Astrocyte (in vitro differentiated cells and primary cell): ENCODE measurements at regions not wholly inside any gene's neighbourhood (a gene's known extent, or its start where the extent isn't known, plus 50 kb on each side); places are given as distances from the start of the nearest gene placed in this dataset.

Source experiments
- DNase-seq: peaks from one replicate; pipeline ENCODE4 v3.0.0-alpha.2; 2010; ENCODE audit warnings: low read depth
- FAIRE-seq: peaks from 2 replicates; lab custom pipeline; 2011; peaks lifted over from hg19 to GRCh38; lab: Jason Lieb, UNC
- H2AFZ ChIP-seq: 2 replicates; pipeline ENCODE4 v1.6.0; 2012; ENCODE audit warnings: low read depth, low read length, inconsistent platforms
- H3K27ac ChIP-seq: 2 replicates; pipeline ENCODE4 v1.5.1; 2011; ENCODE audit warnings: low read depth, low read length, inconsistent platforms
- H3K27me3 ChIP-seq: 2 replicates; pipeline ENCODE4 v1.6.0; 2011; ENCODE audit warnings: low read length, inconsistent platforms; ENCODE audit not compliant: insufficient read depth
- H3K36me3 ChIP-seq: 2 replicates; pipeline ENCODE4 v1.5.1; 2011; ENCODE audit warnings: low read length, inconsistent platforms; ENCODE audit not compliant: insufficient read depth
- H3K4me1 ChIP-seq: 2 replicates; pipeline ENCODE4 v1.5.1; 2011; ENCODE audit warnings: low read length, inconsistent platforms; ENCODE audit not compliant: insufficient read depth
- H3K4me2 ChIP-seq: 2 replicates; pipeline ENCODE4 v1.6.0; 2012; ENCODE audit warnings: low read length, inconsistent platforms
- H3K4me3 ChIP-seq: 2 replicates; pipeline ENCODE4 v1.5.1; 2011; ENCODE audit warnings: low read depth, mild to moderate bottlenecking, low read length, inconsistent platforms; ENCODE audit not compliant: insufficient read depth
- H3K79me2 ChIP-seq: 2 replicates; pipeline ENCODE4 v1.6.0; 2012; ENCODE audit warnings: mild to moderate bottlenecking, low read length, inconsistent platforms; ENCODE audit not compliant: insufficient read depth
- H3K9ac ChIP-seq: 2 replicates; pipeline ENCODE4 v1.6.0; 2012; ENCODE audit warnings: mild to moderate bottlenecking, low read length, inconsistent platforms
- H3K9me3 ChIP-seq: 2 replicates; pipeline ENCODE4 v1.5.1; 2012; ENCODE audit warnings: low read depth, mild to moderate bottlenecking, low read length, inconsistent platforms; ENCODE audit not compliant: insufficient read depth
- H4K20me1 ChIP-seq: 2 replicates; pipeline ENCODE4 v1.6.0; 2012; ENCODE audit warnings: low read length, inconsistent platforms; ENCODE audit not compliant: insufficient read depth
- H3K27ac Mint-ChIP-seq: one replicate; pipeline ENCODE4 v1.8.0; 2021; ENCODE audit warnings: mild to moderate bottlenecking, mixed read lengths; ENCODE audit not compliant: unreplicated experiment
- H3K27me3 Mint-ChIP-seq: one replicate; pipeline ENCODE4 v1.8.0; 2021; ENCODE audit warnings: low read depth, mixed read lengths; ENCODE audit not compliant: unreplicated experiment
- H3K36me3 Mint-ChIP-seq: one replicate; pipeline ENCODE4 v1.8.0; 2021; ENCODE audit warnings: low read depth, mixed read lengths; ENCODE audit not compliant: unreplicated experiment
- H3K4me1 Mint-ChIP-seq: one replicate; pipeline ENCODE4 v1.8.0; 2021; ENCODE audit warnings: low read depth, mixed read lengths; ENCODE audit not compliant: unreplicated experiment
- H3K4me3 Mint-ChIP-seq: one replicate; pipeline ENCODE4 v1.8.0; 2021; ENCODE audit warnings: mild to moderate bottlenecking, moderate library complexity, mixed read lengths; ENCODE audit not compliant: unreplicated experiment
- H3K9me3 Mint-ChIP-seq: one replicate; pipeline ENCODE4 v1.8.0; 2021; ENCODE audit warnings: mild to moderate bottlenecking, mixed read lengths; ENCODE audit not compliant: unreplicated experiment
- CTCF ChIP-seq: IDR thresholded peaks from 2 replicates; pipeline ENCODE4 v1.5.1; 2011; ENCODE audit warnings: low read depth, mild to moderate bottlenecking, inconsistent platforms, low read length, moderate library complexity; ENCODE audit not compliant: insufficient read depth
- EZH2 ChIP-seq: IDR thresholded peaks from 2 replicates; pipeline ENCODE4 v1.6.1; 2012; ENCODE audit warnings: mild to moderate bottlenecking, low read length, inconsistent platforms; ENCODE audit not compliant: insufficient read depth

- no peak overlapping the region for H3K27ac Mint-ChIP-seq
- no peak overlapping the region for H2AFZ ChIP-seq
- no peaks in the 10 kb centered on the region for H3K36me3 ChIP-seq
- H3K4me2 ChIP-seq = no peak overlapping the region
- H3K4me1 ChIP-seq = no peaks in the 10 kb centered on the region
- H3K27me3 Mint-ChIP-seq = peaks cover 3% of the 10 kb centered on the region
- H3K4me1 Mint-ChIP-seq = no peaks in the 10 kb centered on the region
- H3K9me3 Mint-ChIP-seq = no peaks in the 10 kb centered on the region
- DNase-seq (no peak), FAIRE-seq (no peak)
- H3K4me3 ChIP-seq = no peak overlapping the region
- H3K9me3 ChIP-seq = no peaks in the 10 kb centered on the region
- no peaks in the 10 kb centered on the region for H3K36me3 Mint-ChIP-seq
- H3K4me3 Mint-ChIP-seq = no peak overlapping the region
- no peaks in the 10 kb centered on the region for H4K20me1 ChIP-seq
- H3K27ac ChIP-seq = no peak overlapping the region
- no peak for TF ChIP-seq CTCF
- TF ChIP-seq EZH2 = no peak
- H3K9ac ChIP-seq = no peak overlapping the region
- H3K27me3 ChIP-seq = no peaks in the 10 kb centered on the region
- no peaks in the 10 kb centered on the region for H3K79me2 ChIP-seq
These were observed 431.3 kb downstream of the SPATA31D1 start for GRCh38 chr9:82419696-82420486.

- no peaks in the 10 kb centered on the region for H3K27me3 ChIP-seq
- H3K27me3 Mint-ChIP-seq = peaks cover 3% of the 10 kb centered on the region
- no peaks in the 10 kb centered on the region for H3K36me3 Mint-ChIP-seq
- no peaks in the 10 kb centered on the region for H3K36me3 ChIP-seq
- H3K4me3 ChIP-seq = no peak overlapping the region
- H3K27ac Mint-ChIP-seq = no peak overlapping the region
- no peak for TF ChIP-seq EZH2
- TF ChIP-seq CTCF = no peak
- no peak overlapping the region for H3K9ac ChIP-seq
- H3K79me2 ChIP-seq = no peaks in the 10 kb centered on the region
- H2AFZ ChIP-seq = no peak overlapping the region
- H3K4me1 ChIP-seq = no peaks in the 10 kb centered on the region
- DNase-seq (no peak), FAIRE-seq (no peak)
- H3K9me3 Mint-ChIP-seq = no peaks in the 10 kb centered on the region
- no peak overlapping the region for H3K27ac ChIP-seq
- no peaks in the 10 kb centered on the region for H4K20me1 ChIP-seq
- no peaks in the 10 kb centered on the region for H3K9me3 ChIP-seq
- no peak overlapping the region for H3K4me2 ChIP-seq
- no peak overlapping the region for H3K4me3 Mint-ChIP-seq
- H3K4me1 Mint-ChIP-seq = no peaks in the 10 kb centered on the region
These were observed 432.9 kb downstream of the SPATA31D1 start for GRCh38 chr9:82421498-82421897.

GRCh38 chr9:82423700-82424099 lies 435.1 kb downstream of the SPATA31D1 start:
- Mint-ChIP-seq H3K9me3 (no peaks in the 10 kb centered on the region), H3K4me1 (no peaks in the 10 kb centered on the region), H3K27ac (no peak overlapping the region), H3K4me3 (no peak overlapping the region), H3K27me3 (peaks cover 3% of the 10 kb centered on the region), H3K36me3 (no peaks in the 10 kb centered on the region)
- no peaks in the 10 kb centered on the region for H4K20me1 ChIP-seq
- no peak overlapping the region for H3K9ac ChIP-seq
- no peak overlapping the region for H3K4me3 ChIP-seq
- H3K27me3 ChIP-seq = no peaks in the 10 kb centered on the region
- H3K27ac ChIP-seq = no peak overlapping the region
- H2AFZ ChIP-seq = no peak overlapping the region
- no peak for DNase-seq
- H3K4me2 ChIP-seq = no peak overlapping the region
- no peaks in the 10 kb centered on the region for H3K36me3 ChIP-seq
- no peaks in the 10 kb centered on the region for H3K9me3 ChIP-seq
- FAIRE-seq = no peak
- no peaks in the 10 kb centered on the region for H3K4me1 ChIP-seq
- H3K79me2 ChIP-seq = no peaks in the 10 kb centered on the region
- TF ChIP-seq EZH2 (no peak), CTCF (no peak)
